ENCODE measurements at regions not wholly inside any gene's neighbourhood (a gene's known extent, or its start where the extent isn't known, plus 50 kb on each side); places are given as distances from the start of the nearest gene placed in this dataset.
A peak's percentile ranks its signal among the peaks of the same experiment; 100 is the strongest.
"Not testable (repeated sequence)": the region's sequence is repeated elsewhere in the genome, so short reads cannot be mapped to it uniquely, and the experiment has no call there.

DNA sequence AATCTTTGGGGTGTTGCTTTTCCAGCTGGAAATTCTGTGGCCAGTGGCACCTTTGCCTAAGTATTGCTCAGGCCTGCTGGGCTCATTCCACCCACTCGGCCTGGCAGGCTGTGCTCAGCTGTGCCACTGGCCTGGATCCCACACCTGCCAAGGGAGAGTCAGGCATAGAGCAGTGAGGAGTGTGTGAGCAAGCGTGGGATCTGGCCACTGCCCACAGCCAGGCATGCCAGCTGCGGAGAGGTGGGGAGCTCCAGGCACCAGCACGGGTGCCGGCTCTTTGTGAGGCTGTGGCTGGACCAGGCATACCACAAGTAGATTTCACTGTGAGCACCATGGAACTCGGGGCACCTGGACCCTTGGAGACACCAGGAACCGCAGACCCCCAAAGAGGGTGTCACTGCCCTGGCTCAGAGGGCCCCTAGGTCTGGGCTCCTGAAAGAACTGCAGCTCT lies 118.1 kb upstream of the MAP2 start:
- DNase-seq (ENCODE audit: low read depth) = no peak

DNA sequence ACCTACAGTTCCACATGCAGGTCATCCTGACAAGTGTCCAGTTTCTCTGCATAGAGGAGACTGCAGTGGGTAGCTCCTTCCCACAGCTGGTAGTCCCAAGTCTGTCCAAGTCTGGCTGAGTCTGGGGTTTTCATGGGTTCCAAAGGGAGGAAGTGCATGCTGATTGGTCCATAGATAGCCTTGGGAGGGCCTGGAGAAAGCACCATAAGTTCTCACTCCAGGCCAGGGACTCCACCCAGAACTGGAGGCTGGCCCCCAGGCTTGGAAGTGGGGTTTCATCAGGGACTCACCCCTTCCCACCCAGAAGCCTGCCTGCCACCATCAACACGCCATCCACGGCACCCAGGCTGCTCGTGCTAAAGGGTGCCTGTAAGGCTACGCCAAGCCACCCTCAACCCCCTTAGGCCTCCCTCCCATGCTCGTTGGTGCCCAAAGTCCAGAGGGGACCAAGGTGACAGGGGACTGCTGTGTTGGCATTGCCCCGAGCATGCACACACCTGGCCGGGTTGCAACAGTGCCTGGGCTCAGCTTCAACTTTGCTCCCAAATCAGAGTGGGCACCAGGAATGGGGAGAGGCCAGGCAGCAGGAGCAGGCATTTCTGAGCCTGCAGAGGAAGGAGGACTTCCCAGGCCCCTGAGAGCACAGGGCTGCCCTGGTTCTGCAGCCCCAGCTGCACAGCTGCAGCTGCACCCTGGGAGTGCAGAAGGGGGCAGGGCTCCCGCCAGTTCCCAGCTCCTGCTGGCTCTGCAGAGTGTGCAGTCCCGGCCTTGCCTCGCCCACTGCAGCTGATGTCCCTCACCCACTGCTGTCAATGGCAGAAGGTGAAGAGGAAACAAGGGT lies 116.5 kb upstream of the MAP2 start:
- DNase-seq (ENCODE audit: low read depth) = no peak

DNA sequence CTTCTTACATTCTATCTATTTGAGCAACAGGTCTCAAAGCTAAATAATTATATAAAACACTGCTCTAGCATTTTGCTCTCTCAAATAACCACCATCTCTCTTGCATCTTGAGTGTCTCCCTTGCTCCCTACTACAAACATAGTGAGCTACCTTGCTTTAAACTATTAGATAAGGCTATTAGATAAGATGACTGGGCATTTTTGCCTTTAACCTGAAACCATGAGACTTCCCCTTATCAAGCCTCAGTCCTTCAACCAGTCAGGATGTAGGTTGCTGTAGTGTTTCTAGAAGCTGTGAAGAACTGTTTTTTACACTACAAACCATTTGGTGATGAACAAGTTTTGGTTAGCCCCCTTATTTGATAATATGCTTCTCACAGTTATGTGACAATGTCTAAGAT lies 115.4 kb upstream of the MAP2 start:
- DNase-seq (ENCODE audit: low read depth) = no peak

DNA sequence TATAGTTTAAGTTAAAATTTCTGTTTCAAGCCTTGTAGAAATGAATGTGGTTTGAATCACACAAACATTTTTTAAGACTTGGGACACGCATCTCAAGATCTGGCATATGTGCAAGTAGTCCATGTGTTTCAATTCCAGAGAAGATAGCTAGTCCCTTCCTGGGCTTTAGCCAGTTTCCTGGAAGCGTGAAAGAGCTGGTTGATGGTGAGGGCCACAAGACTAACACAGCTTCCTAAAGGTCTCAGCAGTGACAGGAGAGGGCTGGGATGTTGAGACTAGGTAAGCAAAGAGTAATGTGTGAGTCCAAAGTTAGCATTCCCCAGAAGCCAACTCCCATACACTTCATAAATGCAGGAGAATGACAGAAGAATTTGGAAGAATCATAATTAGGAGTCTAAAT lies 111.9 kb upstream of the MAP2 start:
- no peak for DNase-seq (ENCODE audit: low read depth)

DNA sequence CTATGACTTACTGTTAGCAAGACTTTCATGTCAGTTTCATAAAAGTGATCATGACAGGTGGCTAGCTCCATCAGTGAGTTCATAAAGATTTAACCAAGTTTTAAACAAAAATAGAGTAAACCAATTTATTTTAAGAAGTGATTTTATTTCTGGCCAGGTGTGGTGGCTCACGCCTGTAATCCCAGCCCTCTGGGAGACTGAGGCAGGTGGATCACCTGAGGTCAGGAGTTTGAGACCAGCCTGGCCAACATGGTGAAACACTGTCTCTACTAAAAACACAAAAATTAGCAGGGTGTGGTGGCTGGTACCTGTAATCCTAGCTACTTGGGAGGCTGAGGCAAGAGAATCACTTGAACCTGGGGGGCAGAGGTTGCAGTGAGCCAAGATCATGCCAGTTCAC lies 111.4 kb upstream of the MAP2 start:
- not testable (repeated sequence) for DNase-seq (ENCODE audit: low read depth)

DNA sequence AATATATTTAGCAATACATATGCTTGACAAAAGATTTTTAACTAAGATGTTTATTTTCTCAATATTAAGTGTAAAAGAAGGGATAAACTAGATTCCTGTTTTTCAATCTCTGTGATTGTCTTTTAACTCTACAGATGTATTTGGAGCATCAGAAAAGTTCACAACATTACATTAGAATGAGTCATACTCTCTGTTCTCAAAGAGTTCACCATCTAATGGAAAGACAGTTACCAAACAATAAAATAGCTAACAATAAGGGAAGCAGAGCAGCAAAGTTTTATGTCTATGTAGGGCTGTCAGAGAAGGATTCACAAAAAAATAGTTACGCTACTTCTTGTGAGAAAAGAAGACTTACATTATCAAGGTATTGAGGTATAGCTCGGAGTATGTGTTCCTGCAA lies 109.2 kb upstream of the MAP2 start:
- peak; percentile 3 for DNase-seq (ENCODE audit: low read depth)

DNA sequence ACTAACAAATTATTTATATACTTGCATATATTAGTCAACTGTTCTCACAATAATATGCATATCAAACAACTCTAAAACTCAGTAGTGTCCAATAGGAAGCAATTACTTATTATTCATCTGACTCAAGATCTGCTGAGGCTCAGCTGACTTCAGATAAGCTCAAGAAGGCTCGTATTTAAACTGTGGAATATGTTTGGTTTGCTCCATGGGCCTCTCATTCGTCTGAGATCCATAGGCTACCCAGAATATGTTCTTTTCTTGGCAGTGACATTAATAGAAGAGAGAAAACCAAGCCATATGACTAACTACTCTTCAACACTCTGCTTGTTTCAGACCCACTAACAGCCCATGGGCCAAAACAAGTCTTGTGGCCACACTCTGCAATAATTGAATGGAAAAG lies 107.7 kb upstream of the MAP2 start:
- DNase-seq (ENCODE audit: low read depth) = no peak

DNA sequence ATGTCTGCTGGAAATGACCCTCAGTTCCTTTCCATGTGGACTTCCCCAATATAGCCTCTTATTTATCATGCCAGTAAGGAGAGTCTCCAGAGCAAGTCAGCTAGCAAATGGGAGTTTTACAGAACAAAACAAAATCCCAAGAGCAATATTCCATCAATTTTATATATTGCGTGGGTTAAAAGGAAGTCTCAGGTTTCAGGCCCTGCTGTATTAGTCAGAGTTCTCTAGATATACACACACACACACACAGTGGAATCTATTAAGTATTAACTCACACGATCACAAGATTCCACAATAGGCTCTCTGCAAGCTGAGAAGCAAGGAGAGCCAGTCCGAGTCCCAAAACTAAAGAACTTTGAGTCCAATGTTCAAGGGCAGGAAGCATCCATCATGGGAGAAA lies 102.8 kb upstream of the MAP2 start:
- peak; percentile 42 for DNase-seq (ENCODE audit: low read depth)

DNA sequence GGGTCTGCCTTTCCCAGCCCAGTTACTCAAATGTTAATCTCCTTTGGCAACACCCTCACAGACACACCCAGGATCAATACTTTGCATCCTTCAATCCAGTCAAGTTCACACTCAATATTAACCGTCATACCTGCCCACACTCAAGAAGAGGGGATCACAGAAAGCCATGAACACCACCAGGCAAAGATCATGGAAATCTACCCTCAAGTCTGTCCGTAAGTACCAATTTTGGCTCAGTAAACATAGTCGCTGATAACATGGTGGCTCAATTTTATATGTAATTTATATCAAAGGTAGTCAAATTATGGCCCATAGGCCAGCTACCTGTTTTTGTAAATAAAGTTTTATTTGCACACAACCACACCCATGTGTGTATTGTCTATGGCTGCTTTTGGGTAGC lies 102.3 kb upstream of the MAP2 start:
- DNase-seq (ENCODE audit: low read depth) = no peak

DNA sequence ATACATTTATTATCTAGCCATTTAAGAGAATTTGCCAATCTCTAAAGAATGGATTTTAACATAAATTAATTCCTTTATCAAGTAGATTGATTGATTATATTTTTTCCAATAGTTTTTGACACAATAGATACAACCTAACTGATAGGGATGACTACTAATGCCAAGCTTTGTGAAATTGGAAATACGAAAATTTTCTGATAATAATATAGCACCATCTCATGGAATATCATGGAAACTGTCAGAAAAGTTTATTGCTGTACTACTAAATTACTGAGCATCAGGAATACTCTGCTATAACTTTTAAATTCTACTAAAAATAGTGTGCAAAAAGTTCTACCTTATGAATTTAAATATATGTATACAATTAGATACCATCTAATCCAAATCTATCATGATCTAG lies 101.8 kb upstream of the MAP2 start:
- DNase-seq (ENCODE audit: low read depth) = no peak

DNA sequence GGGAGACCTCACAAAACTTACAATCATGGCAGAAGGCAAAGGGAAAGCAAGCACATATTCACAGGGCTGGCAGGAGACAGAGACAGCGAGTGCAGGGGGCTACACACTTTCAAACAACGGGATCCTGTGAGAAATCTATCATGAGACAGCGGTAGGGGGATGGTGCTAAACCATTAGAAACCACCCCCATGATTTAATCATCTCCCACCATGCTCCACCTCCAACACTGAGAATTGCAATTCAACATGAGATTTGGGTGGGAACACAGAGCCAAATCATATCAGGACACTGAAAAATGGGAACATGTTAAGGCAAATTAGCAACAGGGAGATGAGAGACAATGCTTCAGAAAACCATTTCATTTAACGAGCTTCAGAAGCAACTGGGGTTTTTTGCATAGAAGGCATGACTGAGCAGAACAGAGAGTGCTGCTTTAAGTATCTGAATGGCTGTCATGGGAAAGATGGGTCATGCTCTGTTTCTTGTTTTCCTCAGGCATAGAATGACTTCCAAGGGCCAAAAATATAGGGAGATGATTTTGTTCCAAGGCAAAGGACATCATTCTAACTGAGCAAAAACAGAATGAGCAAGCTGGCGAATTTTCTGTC lies 100.8 kb upstream of the MAP2 start:
- no peak for DNase-seq (ENCODE audit: low read depth)

DNA sequence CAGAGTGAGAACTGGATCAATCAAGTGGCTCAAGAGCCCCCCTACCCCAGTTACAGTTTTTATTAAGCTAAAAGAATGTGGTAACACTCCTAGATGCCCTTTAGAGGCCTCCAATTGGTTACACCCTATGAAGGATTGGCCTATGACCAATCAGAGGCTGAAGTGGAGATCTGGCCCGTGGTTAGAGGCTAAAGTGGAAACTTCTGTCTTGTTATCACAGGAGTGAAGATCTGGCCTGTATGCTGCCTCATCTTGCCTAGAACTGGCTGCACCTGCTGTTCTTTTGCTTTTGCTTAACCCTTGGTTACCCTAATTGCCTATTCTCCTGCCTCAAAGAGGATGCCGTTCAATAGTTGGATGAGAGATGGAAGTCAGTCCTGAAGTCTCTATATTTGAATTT lies 100.1 kb upstream of the MAP2 start:
- no peak for DNase-seq (ENCODE audit: low read depth)

DNA sequence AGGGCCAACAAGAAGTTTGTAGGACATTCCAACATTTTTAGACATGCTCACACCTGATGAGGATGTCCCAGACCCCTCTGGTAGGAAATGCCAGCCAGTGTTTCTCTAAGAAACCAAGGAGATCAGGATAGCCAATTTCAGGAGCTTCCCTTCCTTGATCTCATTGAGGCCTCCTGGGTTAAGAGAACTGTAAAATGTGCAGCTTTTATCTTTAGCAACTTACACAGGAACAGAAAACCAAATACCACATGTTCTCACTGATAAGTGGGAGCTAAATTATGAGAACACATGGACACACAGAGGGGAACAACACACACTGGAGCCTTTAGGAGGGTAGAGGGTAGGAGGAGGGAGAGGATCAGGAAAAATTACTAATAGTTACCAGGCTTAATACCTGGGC lies 99.6 kb upstream of the MAP2 start:
- no peak for DNase-seq (ENCODE audit: low read depth)

DNA sequence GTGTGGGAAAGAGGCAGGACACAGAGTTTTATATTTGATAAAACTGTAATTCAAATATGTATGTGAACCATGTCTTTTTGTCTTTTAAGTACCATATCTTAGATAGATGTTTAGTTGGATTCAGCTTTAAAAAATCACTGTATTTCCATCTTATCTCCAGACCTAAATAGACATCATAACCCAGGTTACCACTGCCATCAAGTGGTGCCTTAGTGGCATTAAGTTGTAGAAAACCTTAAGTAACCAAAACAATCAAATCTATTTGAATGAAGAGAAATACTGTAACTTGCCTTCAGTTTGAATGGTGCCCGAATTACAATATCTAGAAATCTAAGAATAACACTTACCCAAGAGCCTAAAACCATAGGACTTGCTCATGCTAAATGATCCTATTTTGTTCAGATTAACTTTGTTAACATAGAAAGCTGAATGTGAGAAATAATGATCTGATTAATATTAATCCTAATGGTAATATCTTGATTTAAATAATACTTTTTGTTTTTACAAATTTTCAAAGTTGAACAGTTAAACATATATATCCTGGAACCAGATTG lies 92.5 kb upstream of the MAP2 start:
- peak; percentile 19 for DNase-seq (ENCODE audit: low read depth)

DNA sequence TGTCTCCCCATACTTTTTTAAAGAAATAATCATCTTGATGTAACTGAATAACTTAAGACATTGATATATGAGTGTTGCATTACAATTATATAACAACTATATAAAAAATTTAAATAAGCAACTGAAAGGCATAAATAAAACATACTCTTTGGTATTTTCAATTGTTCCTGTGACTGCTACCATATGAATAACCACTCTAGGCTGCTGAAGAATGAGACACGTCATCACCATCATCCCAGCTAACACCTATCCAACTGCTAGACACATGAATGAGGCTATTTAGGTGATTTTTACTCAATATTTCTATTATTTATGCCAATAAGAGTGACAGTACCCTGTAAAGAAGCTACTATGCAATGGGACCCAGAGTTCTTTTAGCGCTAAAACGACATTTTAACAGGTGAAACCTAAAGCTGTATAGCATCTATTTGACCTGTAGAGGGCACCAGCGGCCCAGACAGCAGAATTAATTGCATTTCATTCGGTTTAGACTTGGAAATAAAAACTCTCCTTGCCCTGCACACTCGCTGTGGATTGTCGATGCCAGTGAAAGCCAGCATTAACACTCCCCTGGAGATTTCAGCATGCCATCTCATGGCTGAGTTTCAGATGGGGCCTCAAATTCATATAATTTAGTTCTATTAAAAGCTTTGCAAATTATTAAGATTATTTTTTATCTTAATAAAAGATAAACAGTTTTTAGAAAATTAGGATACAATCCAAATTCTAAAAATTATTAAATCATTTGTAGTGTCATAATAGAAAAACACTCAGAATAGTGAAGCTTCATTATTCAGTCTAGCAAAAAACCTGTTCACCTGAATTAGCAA lies 89.4 kb upstream of the MAP2 start:
- peak; percentile 13 for DNase-seq (ENCODE audit: low read depth)

DNA sequence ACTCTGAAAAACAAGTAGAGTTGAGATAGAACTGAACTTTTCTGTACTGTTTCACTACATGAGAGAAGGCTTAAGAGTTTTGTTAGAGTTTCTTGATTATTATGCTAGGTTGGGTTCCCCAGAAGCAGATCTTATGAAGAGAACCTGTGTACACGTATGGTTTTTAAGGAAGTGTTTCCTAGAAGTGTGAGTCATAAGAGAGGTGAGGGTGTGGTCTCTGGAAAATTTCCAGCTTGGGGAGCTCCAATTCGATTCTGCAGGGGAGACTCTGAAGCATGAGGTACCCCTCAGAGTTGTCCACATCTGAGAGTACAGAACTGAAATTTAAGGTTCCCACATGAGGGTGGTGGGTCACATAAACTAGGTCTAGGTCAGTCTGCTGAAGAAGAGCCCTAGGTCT lies 83.3 kb upstream of the MAP2 start:
- no peak for DNase-seq (ENCODE audit: low read depth)

DNA sequence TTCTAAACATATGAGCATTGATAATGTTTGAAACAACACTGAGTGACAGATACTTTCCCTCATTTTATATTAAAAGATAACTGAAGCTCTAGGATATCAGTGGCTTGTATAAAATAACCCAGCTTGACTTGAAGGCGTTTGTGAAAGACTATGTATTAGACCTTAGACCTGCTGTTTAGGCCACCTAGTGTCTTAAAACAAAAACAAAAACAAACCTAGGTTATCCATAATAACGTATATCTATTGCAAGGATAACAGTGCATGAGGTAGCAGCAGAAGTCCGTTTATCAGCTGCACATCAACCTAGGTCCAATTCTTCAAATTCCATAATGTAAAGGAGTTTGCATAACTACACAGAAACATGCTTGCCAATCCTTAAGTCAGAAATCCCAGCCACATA lies 79.5 kb upstream of the MAP2 start:
- no peak for DNase-seq (ENCODE audit: low read depth)

DNA sequence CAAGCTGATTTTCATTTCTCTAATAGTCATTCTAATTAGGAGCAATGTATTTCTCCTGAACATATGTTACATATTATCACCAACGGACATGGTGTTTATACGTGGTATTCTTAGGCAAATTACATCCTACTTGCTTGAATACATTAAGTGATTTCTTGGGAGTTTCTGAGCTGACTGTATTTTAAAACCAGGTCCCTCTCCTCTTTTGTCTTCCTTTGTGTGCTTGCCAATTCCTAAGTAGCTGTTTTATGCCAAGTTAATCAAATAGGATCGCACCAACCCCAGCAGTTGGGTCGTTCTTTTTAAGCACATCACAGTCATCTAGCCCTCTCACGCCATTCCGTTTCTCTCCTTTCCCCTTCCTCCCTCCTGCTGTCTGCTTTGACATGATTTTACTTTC lies 75.4 kb upstream of the MAP2 start:
- no peak for DNase-seq (ENCODE audit: low read depth)

DNA sequence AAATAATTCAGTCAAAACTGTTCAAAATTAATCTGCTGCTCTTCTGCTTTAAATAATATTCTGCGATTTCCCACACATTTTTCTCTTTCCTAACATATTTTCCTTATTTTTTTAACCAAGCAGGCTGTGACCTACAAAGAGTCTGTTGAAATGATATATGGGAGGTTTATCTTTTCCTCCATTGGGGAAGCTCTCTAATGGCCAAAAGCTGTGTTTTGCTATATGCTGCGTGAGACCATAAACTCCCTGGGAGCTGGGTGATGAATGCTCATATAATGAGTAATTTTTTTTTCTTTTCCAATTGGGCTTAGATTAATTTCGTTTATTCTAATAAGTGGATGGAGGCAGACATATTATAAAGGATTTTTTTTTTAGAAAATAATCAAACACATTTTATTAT lies 72.2 kb upstream of the MAP2 start:
- no peak for DNase-seq (ENCODE audit: low read depth)

DNA sequence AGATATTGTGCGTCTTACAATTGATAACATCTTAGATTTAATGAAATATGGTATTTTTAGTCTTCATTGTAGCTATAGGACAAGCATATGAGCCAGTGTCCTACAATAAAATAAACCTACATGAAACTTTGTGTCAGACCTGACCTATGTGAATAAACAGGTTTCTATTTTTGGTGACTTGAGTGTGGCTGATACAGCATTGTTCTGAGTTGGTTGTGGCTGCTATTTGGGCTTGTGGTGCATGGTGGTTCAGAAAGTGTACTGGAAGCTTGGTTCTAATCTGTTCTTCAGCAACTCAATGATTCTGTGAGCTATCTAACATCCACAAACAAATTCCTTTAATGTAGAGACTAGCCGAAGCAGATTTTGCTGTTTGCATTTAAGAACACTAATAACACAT lies 64.9 kb upstream of the MAP2 start:
- DNase-seq (ENCODE audit: low read depth) = no peak

DNA sequence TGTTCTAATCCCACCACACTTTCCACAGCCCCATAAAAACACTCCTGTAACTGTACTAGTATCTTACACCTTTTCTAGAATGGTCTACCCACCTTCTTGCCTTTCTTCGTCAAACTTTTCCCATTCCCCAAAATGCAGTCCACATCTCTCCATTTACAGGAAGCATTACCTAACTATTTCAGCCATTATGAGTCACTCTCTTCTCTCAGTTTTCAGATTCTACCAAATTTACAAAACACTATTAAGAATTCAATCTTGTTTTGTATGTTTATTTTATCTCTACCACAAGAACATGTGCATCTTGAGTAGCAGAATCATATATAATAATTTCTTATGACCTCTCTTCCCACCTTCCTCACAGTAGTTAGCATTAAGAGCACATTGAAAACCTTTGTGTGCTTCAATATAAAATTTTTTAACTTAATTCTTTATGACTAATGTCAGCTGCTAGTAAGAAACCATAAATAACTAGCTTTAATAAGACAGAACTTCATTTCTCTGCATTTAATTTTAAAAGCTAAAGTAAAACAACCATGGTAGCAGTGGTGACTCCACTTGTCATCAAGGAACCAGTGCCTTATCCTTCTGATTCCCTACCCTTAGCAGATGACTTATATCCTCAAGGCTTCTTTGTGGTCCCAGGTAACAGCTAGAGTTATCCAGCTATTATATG lies 56.6 kb upstream of the MAP2 start:
- no peak for DNase-seq (ENCODE audit: low read depth)

DNA sequence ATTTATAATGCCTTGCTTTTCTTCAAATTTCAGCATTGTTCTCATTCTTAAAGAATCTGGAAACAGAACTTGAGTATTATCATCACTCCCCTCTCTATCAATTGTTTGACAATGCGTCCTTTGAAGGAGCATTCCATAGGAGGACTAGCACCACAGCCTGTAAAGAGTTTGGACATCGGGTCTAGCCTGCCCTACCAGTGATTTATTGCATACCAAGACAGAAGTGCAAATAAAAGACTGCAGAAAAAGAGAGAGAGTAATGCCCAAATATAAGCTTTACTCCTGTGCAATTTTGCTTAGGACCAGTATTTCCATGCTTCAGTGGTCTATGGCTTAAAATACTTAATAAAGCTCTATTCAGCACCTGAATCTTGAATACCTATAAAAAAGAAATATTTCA lies 55.4 kb upstream of the MAP2 start:
- no peak for DNase-seq (ENCODE audit: low read depth)

Data from non-pigmented ciliary epithelial cell (primary cell).